H1 (cell line): ENCODE measurements at regions not wholly inside any gene's neighbourhood (a gene's known extent, or its start where the extent isn't known, plus 50 kb on each side); places are given as distances from the start of the nearest gene placed in this dataset.

Source experiments
- CTCF ChIA-PET: fragments of 300-600 bp; sonication (Branson Sonifier 250); formaldehyde crosslinking; loops from one replicate; lab custom pipeline; 2021; ENCODE audit not compliant: partially characterized antibody; lab: Charles Lee
- POLR2A ChIA-PET: fragments of 300-600 bp; sonication (Branson Sonifier 250); formaldehyde crosslinking; loops from one replicate; lab custom pipeline; 2021; ENCODE audit warnings: inconsistent platforms; ENCODE audit not compliant: partially characterized antibody; lab: Charles Lee
- DNase-seq, 2 experiments: peaks; one replicate each; pipeline versions ENCODE4 v3.0.0 to v3.0.0-alpha.2; 2010 to 2022; ENCODE audit warnings: low spot score in 2 of 2, low read depth in 1 of 2, mixed read lengths in 1 of 2
- FAIRE-seq: peaks from 2 replicates; lab custom pipeline; 2011; peaks lifted over from hg19 to GRCh38; lab: Jason Lieb, UNC
- H2AFZ ChIP-seq: 2 replicates; pipeline ENCODE4 v1.8.1; 2012; ENCODE audit warnings: low read length, inconsistent platforms
- H2AK5ac ChIP-seq: 2 replicates; pipeline ENCODE4 v1.6.1; 2013; ENCODE audit warnings: low read depth, low read length
- H2BK120ac ChIP-seq: replicated peaks from 2 replicates; pipeline ENCODE3; 2013; ENCODE audit warnings: low read depth, low read length, inconsistent platforms
- H2BK12ac ChIP-seq: 2 replicates; pipeline ENCODE4 v1.6.1; 2013; ENCODE audit warnings: low read depth, low read length
- H2BK15ac ChIP-seq: 2 replicates; pipeline ENCODE4 v1.6.1; 2013; ENCODE audit warnings: low read length
- H2BK20ac ChIP-seq: 2 replicates; pipeline ENCODE4 v1.6.1; 2013; ENCODE audit warnings: low read length
- H2BK5ac ChIP-seq: 2 replicates; pipeline ENCODE4 v1.6.1; 2013; ENCODE audit warnings: low read depth, low read length
- H3K14ac ChIP-seq: 2 replicates; pipeline ENCODE4 v1.6.1; 2013; ENCODE audit warnings: inconsistent platforms; ENCODE audit not compliant: insufficient read length
- H3K18ac ChIP-seq: 2 replicates; pipeline ENCODE4 v1.6.1; 2013; ENCODE audit warnings: low read length; ENCODE audit errors: extremely low read depth
- H3K23ac ChIP-seq: 2 replicates; pipeline ENCODE4 v1.6.1; 2013; ENCODE audit warnings: inconsistent platforms; ENCODE audit not compliant: insufficient read length
- H3K23me2 ChIP-seq: 2 replicates; pipeline ENCODE4 v1.6.1; 2013; ENCODE audit warnings: low read depth, low read length
- H3K27ac ChIP-seq: 2 replicates; pipeline ENCODE4 v1.6.1; 2011; ENCODE audit warnings: low read depth, low read length, inconsistent platforms
- H3K27me3 ChIP-seq, 4 experiments: replicated peaks in 1 of 4; 1 replicate in 1 of 4; 2 replicates in 3 of 4; pipeline versions ENCODE4 v1.6.1 to v1.8.1; 2011 to 2013; ENCODE audit warnings: low read length in 3 of 4, mild to moderate bottlenecking in 3 of 4, inconsistent platforms in 2 of 4, mixed read lengths in 2 of 4, moderate library complexity in 1 of 4; ENCODE audit not compliant: control insufficient read depth in 3 of 4, insufficient read depth in 3 of 4; ENCODE audit errors: extremely low read depth in 1 of 4
- H3K36me3 ChIP-seq, 4 experiments: 2 replicates each; pipeline versions ENCODE4 v1.6.1 to v1.8.1; 2011 to 2013; ENCODE audit warnings: mild to moderate bottlenecking in 4 of 4, low read length in 3 of 4, moderate library complexity in 2 of 4, control low read depth in 1 of 4, inconsistent platforms in 1 of 4; ENCODE audit not compliant: insufficient read depth in 4 of 4, control insufficient read depth in 2 of 4
- H3K4ac ChIP-seq: replicated peaks from 2 replicates; pipeline ENCODE3; 2013; ENCODE audit warnings: low read length, low read depth, mixed read lengths, inconsistent platforms; ENCODE audit not compliant: insufficient read length
- H3K4me1 ChIP-seq, 4 experiments: replicated peaks in 1 of 4; 1 replicate in 1 of 4; 2 replicates in 3 of 4; pipeline versions ENCODE4 v1.6.1 to v1.8.1; 2011 to 2013; ENCODE audit warnings: low read length in 3 of 4, inconsistent platforms in 2 of 4, mixed read lengths in 1 of 4; ENCODE audit not compliant: insufficient read depth in 4 of 4, control insufficient read depth in 3 of 4
- H3K4me2 ChIP-seq, 2 experiments: 2 replicates each; pipeline versions ENCODE4 v1.6.1 to v1.8.1; 2011 to 2013; ENCODE audit warnings: low read depth in 2 of 2, low read length in 2 of 2, control low read depth in 1 of 2, inconsistent platforms in 1 of 2, mild to moderate bottlenecking in 1 of 2; ENCODE audit not compliant: insufficient read depth in 1 of 2
- H3K4me3 ChIP-seq, 4 experiments: fragments of 200-600, 300-600 bp in 1 of 4; sonication (generic), shearing (Covaris generic), sonication (Bioruptor Twin) in 1 of 4; 2 replicates each; pipeline versions ENCODE4 v1.5.1 to v1.8.1; 2011 to 2016; ENCODE audit warnings: low read length in 4 of 4, low read depth in 3 of 4, control low read depth in 2 of 4, inconsistent platforms in 2 of 4, mild to moderate bottlenecking in 2 of 4, mixed read lengths in 1 of 4, moderate library complexity in 1 of 4; ENCODE audit not compliant: insufficient read depth in 2 of 4; ENCODE audit errors: extremely low read depth in 1 of 4
- H3K56ac ChIP-seq: replicated peaks from 2 replicates; pipeline ENCODE3; 2013; ENCODE audit warnings: low read depth, mild to moderate bottlenecking, mixed read lengths, low read length, inconsistent platforms; ENCODE audit not compliant: insufficient read length
- H3K79me1 ChIP-seq: 2 replicates; pipeline ENCODE4 v1.6.1; 2013; ENCODE audit warnings: low read depth, low read length, control low read depth
- H3K79me2 ChIP-seq, 2 experiments: 2 replicates each; pipeline versions ENCODE4 v1.6.1 to v1.8.1; 2012 to 2013; ENCODE audit warnings: low read length in 2 of 2, mild to moderate bottlenecking in 2 of 2, inconsistent platforms in 1 of 2; ENCODE audit not compliant: insufficient read depth in 2 of 2, control insufficient read depth in 1 of 2
- H3K9ac ChIP-seq, 4 experiments: replicated peaks in 1 of 4; 1 replicate in 1 of 4; 2 replicates in 3 of 4; pipeline versions ENCODE4 v1.6.1 to v1.8.1; 2011 to 2013; ENCODE audit warnings: low read depth in 3 of 4, low read length in 3 of 4, control low read depth in 2 of 4, mild to moderate bottlenecking in 2 of 4, moderate library complexity in 2 of 4, inconsistent platforms in 1 of 4; ENCODE audit errors: extremely low read depth in 1 of 4
- H3K9me3 ChIP-seq, 2 experiments: 2 replicates each; pipeline versions ENCODE4 v1.6.1 to v1.8.1; 2012 to 2013; ENCODE audit warnings: mild to moderate bottlenecking in 2 of 2, moderate library complexity in 2 of 2, control low read depth in 1 of 2, inconsistent platforms in 1 of 2, low read depth in 1 of 2, low read length in 1 of 2, mixed read lengths in 1 of 2; ENCODE audit not compliant: insufficient read depth in 2 of 2
- H4K20me1 ChIP-seq, 2 experiments: replicated peaks in 1 of 2; 2 replicates each; pipeline versions ENCODE3 to v1.8.1; 2011 to 2013; ENCODE audit warnings: inconsistent platforms in 2 of 2, low read length in 2 of 2, mild to moderate bottlenecking in 1 of 2; ENCODE audit not compliant: insufficient read depth in 2 of 2, control insufficient read depth in 1 of 2
- H4K5ac ChIP-seq: 2 replicates; pipeline ENCODE4 v1.6.1; 2013; ENCODE audit warnings: low read length, low read depth, mixed read lengths, inconsistent platforms; ENCODE audit not compliant: insufficient read length
- H4K8ac ChIP-seq: 2 replicates; pipeline ENCODE4 v1.8.0; 2013; ENCODE audit warnings: mild to moderate bottlenecking, moderate library complexity, low read length, inconsistent platforms; ENCODE audit not compliant: insufficient read depth; ENCODE audit errors: extremely low read depth
- H4K91ac ChIP-seq: replicated peaks from 2 replicates; pipeline ENCODE3; 2013; ENCODE audit warnings: low read length, mixed read lengths, inconsistent platforms; ENCODE audit not compliant: insufficient read length
- CEBPB ChIP-seq: IDR thresholded peaks from 2 replicates; pipeline ENCODE4 v1.6.1; 2012; ENCODE audit warnings: low read depth, low read length
- CREB1 ChIP-seq: IDR thresholded peaks from 2 replicates; pipeline ENCODE4 v1.6.1; 2012; ENCODE audit warnings: inconsistent platforms
- FOSL1 ChIP-seq: IDR thresholded peaks from 2 replicates; pipeline ENCODE4 v1.6.1; 2011; ENCODE audit warnings: mild to moderate bottlenecking, low read depth, low read length, moderate library complexity; ENCODE audit not compliant: insufficient read depth
- POLR2AphosphoS5 ChIP-seq: IDR thresholded peaks from 2 replicates; pipeline ENCODE4 v1.6.1; 2011; ENCODE audit warnings: low read depth, low read length
- RAD21 ChIP-seq, 2 experiments: IDR thresholded peaks in 1 of 2; conservative IDR thresholded peaks in 1 of 2; 2 replicates each; pipeline ENCODE4 v1.6.1; 2011; ENCODE audit warnings: low read depth in 2 of 2, low read length in 2 of 2, improper control_type of control experiment in 1 of 2, inconsistent platforms in 1 of 2, mild to moderate bottlenecking in 1 of 2, moderate library complexity in 1 of 2
- TEAD4 ChIP-seq: IDR thresholded peaks from 2 replicates; pipeline ENCODE4 v1.6.1; 2012; ENCODE audit warnings: low read depth, low read length, inconsistent platforms, mixed read lengths
- WGBS, 2 experiments: shearing (Covaris generic) in 1 of 2; methylation state at CpG; one replicate each; pipeline versions ENCODE4 v1.1.6 to v1.1.7; 2013 to 2015; ENCODE audit warnings: low lambda C conversion rate in 2 of 2, mixed read lengths in 2 of 2, inconsistent platforms in 1 of 2, low coverage in 1 of 2, missing lambda C conversion rate in 1 of 2; ENCODE audit not compliant: insufficient replicate concordance in 2 of 2, insufficient coverage in 1 of 2, insufficient read length in 1 of 2; ENCODE audit errors: extremely low coverage in 1 of 2, missing lambda C conversion rate in 1 of 2; 5-methylcytosine and 5-hydroxymethylcytosine counted together

GRCh38 chr15:61459785-61460707 is 230.9 kb upstream of the RORA start:
- FAIRE-seq = no peak
- H2AFZ ChIP-seq = 0 out of 2 replicates have a peak overlapping the region, but pooled peaks have one; percentile 31
- H2BK15ac ChIP-seq = no peak overlapping the region
- no peak overlapping the region for H3K4me3 ChIP-seq
- H2BK20ac ChIP-seq = no peak overlapping the region
- CTCF ChIA-PET = interaction anchor here (0.6 kb wide), 1 partner anchor 83 kb away, joined by 4 read pairs; no protein-coding TSS in a partner anchor
- H2AK5ac ChIP-seq = no peak overlapping the region
- 84% methylated on average over 9 of the region's 9 CpGs; no CpG with 5 or more reads in 1 of the 2 experiments for WGBS, 2 experiments
- H3K79me1 ChIP-seq = no peaks in the 10 kb centered on the region
- no peaks in the 10 kb centered on the region for H3K79me2 ChIP-seq
- no peak overlapping the region for H3K23ac ChIP-seq
- H3K4ac ChIP-seq = no peak overlapping the region
- no peaks in the 10 kb centered on the region for H4K20me1 ChIP-seq
- H4K91ac ChIP-seq = no peak overlapping the region
- no peak overlapping the region for H3K4me2 ChIP-seq
- DNase-seq = no peak
- H3K9me3 ChIP-seq = 0 out of 4 replicates have a peak, but pooled peaks cover 0 to under 1% of the 10 kb centered on the region in 2 experiments
- H2BK5ac ChIP-seq = no peak overlapping the region
- no peak overlapping the region for H3K9ac ChIP-seq
- no peak overlapping the region for H3K14ac ChIP-seq
- no peaks in the 10 kb centered on the region for H3K4me1 ChIP-seq
- no peak overlapping the region for H2BK12ac ChIP-seq
- H3K27ac ChIP-seq = no peak overlapping the region
- H3K27me3 ChIP-seq = no peaks in the 10 kb centered on the region
- TF ChIP-seq POLR2AphosphoS5 (no peak), RAD21 (IDR thresholded peaks at IDR 0.05 in 1 of 2, conservative IDR thresholded peaks at IDR 0.05 in 1 of 2; ENCODE audit: low read depth in 2 of 2, low read length in 2 of 2) (no peak), CREB1 (no peak), FOSL1 (no peak), TEAD4 (no peak), CEBPB (no peak)
- H3K18ac ChIP-seq = no peak overlapping the region
- H4K5ac ChIP-seq = no peak overlapping the region
- POLR2A ChIA-PET = no interaction called here
- no peak overlapping the region for H4K8ac ChIP-seq
- no peaks in the 10 kb centered on the region for H3K36me3 ChIP-seq
- no peak overlapping the region for H2BK120ac ChIP-seq
- no peak overlapping the region for H3K56ac ChIP-seq
- no peaks in the 10 kb centered on the region for H3K23me2 ChIP-seq
